H1 (cell line): ENCODE measurements at regions not wholly inside any gene's neighbourhood (a gene's known extent, or its start where the extent isn't known, plus 50 kb on each side); places are given as distances from the start of the nearest gene placed in this dataset.

Source experiments
- USF2 ChIP-seq: IDR thresholded peaks from 2 replicates; pipeline ENCODE4 v1.6.1; 2011; ENCODE audit warnings: low read length, improper control_type of control experiment
- YY1 ChIP-seq: IDR thresholded peaks from 2 replicates; pipeline ENCODE4 v1.6.1; 2011; ENCODE audit warnings: low read depth, mild to moderate bottlenecking, low read length
- TF ChIP-seq, protein P1 (sequence below), 3 experiments: IDR thresholded peaks; 1 replicate in 2 of 3; 2 replicates in 1 of 3; pipeline versions ENCODE4 v1.5.1 to v1.6.1; 2011; ENCODE audit warnings: low read length in 3 of 3, mild to moderate bottlenecking in 3 of 3, inconsistent platforms in 2 of 3, low read depth in 1 of 3, moderate library complexity in 1 of 3; ENCODE audit not compliant: insufficient read depth in 1 of 3; ENCODE audit errors: control extremely low read depth in 1 of 3

GRCh38 chr12:5345534-5345933 is 86.4 kb upstream of the NTF3 start:
- TF ChIP-seq YY1 (no peak), USF2 (no peak)
- TF ChIP-seq, protein P1, sequence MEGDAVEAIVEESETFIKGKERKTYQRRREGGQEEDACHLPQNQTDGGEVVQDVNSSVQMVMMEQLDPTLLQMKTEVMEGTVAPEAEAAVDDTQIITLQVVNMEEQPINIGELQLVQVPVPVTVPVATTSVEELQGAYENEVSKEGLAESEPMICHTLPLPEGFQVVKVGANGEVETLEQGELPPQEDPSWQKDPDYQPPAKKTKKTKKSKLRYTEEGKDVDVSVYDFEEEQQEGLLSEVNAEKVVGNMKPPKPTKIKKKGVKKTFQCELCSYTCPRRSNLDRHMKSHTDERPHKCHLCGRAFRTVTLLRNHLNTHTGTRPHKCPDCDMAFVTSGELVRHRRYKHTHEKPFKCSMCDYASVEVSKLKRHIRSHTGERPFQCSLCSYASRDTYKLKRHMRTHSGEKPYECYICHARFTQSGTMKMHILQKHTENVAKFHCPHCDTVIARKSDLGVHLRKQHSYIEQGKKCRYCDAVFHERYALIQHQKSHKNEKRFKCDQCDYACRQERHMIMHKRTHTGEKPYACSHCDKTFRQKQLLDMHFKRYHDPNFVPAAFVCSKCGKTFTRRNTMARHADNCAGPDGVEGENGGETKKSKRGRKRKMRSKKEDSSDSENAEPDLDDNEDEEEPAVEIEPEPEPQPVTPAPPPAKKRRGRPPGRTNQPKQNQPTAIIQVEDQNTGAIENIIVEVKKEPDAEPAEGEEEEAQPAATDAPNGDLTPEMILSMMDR (IDR thresholded peaks at IDR 0.05; ENCODE audit: control extremely low read depth in 1 of 3, insufficient read depth in 1 of 3, low read depth in 1 of 3, low read length in 3 of 3): no peak
